ENCODE measurements at regions not wholly inside any gene's neighbourhood (a gene's known extent, or its start where the extent isn't known, plus 50 kb on each side); places are given as distances from the start of the nearest gene placed in this dataset.

DNA sequence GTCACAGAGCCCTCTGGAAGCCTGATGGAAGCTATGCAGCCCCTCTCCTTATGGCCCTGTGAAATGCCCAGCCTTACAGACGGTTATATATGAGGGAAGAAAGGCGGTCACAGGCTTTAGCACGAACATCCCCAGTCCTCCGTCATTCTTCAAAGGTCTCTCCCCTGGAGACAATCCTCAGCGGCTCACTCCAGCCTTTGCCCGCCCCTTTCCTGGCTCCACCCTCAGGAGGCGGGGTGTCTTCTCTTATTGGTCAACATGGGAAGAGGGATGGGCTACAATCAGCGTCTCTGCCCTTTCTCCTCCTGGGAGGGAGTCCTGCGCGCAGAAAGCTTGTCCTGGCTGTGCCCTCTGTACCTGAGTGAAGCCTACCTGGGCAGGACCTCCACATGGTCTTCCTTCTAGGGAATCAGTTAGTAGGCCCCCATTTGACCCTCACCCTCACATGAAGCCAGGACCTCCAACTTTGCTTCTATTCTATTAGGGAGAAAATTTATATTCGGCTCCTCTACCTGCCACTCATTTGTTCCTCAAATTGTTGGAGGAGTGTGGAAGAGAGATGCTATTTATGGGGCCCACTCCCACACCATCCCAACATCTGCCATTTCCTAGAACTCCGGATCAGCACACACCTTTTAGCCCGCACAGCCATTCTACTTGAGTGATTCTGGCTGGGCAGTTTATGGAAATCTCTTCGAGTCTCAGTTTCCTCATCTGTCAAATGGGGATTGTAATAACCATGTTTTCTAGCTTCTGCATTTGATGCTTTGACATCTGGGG is 112.9 kb upstream of the SLC6A11 start:
- no peak overlapping the region for H3K27ac Mint-ChIP-seq
- H3K4me1 Mint-ChIP-seq (ENCODE audit: low read depth): peaks cover 4% of the 10 kb centered on the region
- H3K9me3 Mint-ChIP-seq (ENCODE audit: low read depth): no peaks in the 10 kb centered on the region
- peak; percentile 37 for DNase-seq (ENCODE audit: low spot score, unreplicated experiment)
- H3K4me3 Mint-ChIP-seq (ENCODE audit: low read depth): no peak overlapping the region
- no peaks in the 10 kb centered on the region for H3K36me3 Mint-ChIP-seq (ENCODE audit: insufficient read depth)
- peaks cover 82% of the 10 kb centered on the region for H3K27me3 Mint-ChIP-seq
- TF ChIP-seq, protein P1, sequence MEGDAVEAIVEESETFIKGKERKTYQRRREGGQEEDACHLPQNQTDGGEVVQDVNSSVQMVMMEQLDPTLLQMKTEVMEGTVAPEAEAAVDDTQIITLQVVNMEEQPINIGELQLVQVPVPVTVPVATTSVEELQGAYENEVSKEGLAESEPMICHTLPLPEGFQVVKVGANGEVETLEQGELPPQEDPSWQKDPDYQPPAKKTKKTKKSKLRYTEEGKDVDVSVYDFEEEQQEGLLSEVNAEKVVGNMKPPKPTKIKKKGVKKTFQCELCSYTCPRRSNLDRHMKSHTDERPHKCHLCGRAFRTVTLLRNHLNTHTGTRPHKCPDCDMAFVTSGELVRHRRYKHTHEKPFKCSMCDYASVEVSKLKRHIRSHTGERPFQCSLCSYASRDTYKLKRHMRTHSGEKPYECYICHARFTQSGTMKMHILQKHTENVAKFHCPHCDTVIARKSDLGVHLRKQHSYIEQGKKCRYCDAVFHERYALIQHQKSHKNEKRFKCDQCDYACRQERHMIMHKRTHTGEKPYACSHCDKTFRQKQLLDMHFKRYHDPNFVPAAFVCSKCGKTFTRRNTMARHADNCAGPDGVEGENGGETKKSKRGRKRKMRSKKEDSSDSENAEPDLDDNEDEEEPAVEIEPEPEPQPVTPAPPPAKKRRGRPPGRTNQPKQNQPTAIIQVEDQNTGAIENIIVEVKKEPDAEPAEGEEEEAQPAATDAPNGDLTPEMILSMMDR (IDR thresholded peaks at IDR 0.05; ENCODE audit: unreplicated experiment): no peak

DNA sequence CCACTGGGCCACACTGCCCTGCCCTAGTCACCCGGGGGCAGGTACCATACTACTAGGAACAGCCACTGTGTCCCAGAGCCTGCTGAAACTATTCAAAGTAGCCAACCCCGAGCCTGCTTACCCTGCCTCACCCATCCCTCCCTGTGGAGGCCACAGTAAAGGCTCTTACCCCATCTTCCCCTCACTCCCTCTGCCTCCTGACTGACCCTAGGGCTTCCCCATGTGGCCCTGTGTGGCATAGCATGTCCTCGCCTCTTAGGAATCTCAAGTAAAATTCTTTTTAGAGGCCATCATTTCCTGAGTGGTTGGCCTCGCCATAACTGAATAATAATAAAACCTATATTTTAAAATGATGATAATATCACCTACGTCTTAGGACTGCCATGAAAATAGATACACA is 112.2 kb upstream of the SLC6A11 start:
- H3K4me1 Mint-ChIP-seq (ENCODE audit: low read depth): peaks cover 4% of the 10 kb centered on the region
- H3K27me3 Mint-ChIP-seq: peaks cover 88% of the 10 kb centered on the region
- H3K36me3 Mint-ChIP-seq (ENCODE audit: insufficient read depth): no peaks in the 10 kb centered on the region
- TF ChIP-seq, protein P1 (IDR thresholded peaks at IDR 0.05; ENCODE audit: unreplicated experiment): peak; percentile 44
- H3K4me3 Mint-ChIP-seq (ENCODE audit: low read depth): no peak overlapping the region
- DNase-seq (ENCODE audit: low spot score, unreplicated experiment): no peak
- H3K27ac Mint-ChIP-seq: no peak overlapping the region
- H3K9me3 Mint-ChIP-seq (ENCODE audit: low read depth): no peaks in the 10 kb centered on the region

DNA sequence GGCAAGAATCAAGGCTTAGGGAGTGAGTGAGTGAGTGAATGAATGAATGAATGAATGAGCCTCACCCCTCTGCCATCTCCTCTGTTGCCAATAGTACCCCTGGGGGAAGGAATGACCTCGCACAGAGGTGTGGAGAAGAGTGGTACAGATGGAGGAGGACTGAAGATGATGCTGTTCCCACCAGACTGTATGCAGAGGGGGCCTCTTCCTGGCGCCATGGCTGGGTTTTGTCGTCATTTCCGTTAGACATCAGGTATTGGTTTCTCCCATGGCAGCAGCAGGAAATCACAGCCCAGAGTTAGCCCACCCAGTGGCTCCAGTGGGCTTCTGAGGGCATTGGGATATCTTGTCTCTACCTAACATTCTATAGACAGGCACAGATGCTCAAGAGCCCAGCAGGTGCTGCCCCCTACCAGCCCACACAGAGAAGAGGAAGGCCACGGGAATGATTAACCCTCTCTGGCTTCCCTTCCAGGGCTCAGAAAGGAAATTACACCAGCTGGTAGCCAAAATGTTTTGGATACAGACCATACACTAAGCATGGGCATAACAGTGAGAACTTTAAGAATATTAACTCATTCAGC is 109.8 kb upstream of the SLC6A11 start:
- Mint-ChIP-seq H3K27ac (no peak overlapping the region), H3K36me3 (ENCODE audit: insufficient read depth) (no peaks in the 10 kb centered on the region), H3K4me3 (ENCODE audit: low read depth) (no peak overlapping the region), H3K4me1 (ENCODE audit: low read depth) (peaks cover 4% of the 10 kb centered on the region), H3K9me3 (ENCODE audit: low read depth) (no peaks in the 10 kb centered on the region), H3K27me3 (peaks cover 92% of the 10 kb centered on the region)
- TF ChIP-seq, protein P1 (IDR thresholded peaks at IDR 0.05; ENCODE audit: unreplicated experiment): peak; percentile 34
- no peak for DNase-seq (ENCODE audit: low spot score, unreplicated experiment)

DNA sequence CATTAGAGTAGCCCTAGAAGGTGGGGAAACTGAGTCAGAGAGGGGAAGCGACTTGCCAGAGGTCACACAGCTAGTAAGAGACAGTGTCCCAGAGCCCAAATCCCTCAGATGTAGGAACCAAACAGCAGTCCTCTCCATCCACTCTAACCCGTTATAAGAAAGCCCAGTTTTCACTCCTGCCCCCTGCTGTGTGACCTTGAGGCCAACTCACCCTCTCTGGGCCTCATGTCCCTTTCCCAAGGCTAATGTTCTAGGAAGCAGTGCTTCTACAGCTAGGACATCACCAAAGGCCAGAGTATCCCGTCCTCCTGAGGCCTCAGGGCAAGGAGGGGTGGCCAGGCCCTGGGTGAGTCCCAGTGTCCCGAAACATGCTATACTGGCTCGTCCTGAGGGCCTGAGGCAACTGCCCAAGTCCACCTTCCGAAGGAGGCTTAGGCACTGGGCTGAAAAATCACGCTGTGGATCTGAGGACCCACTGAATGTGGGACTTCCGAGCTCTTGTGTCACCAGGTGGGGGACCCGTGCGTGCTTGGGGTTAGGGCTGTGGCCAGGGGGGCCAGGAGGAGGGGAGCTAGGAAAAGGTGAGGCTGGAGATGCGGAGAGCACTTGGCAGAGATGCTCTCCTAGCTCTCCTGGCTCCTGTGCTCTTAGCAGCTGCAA is 109.2 kb upstream of the SLC6A11 start:
- peaks cover 4% of the 10 kb centered on the region for H3K4me1 Mint-ChIP-seq (ENCODE audit: low read depth)
- H3K4me3 Mint-ChIP-seq (ENCODE audit: low read depth): peak overlapping the region; percentile 59
- no peak for DNase-seq (ENCODE audit: low spot score, unreplicated experiment)
- TF ChIP-seq, protein P1 (IDR thresholded peaks at IDR 0.05; ENCODE audit: unreplicated experiment): no peak
- no peaks in the 10 kb centered on the region for H3K9me3 Mint-ChIP-seq (ENCODE audit: low read depth)
- H3K36me3 Mint-ChIP-seq (ENCODE audit: insufficient read depth): no peaks in the 10 kb centered on the region
- no peak overlapping the region for H3K27ac Mint-ChIP-seq
- peaks cover 92% of the 10 kb centered on the region for H3K27me3 Mint-ChIP-seq

DNA sequence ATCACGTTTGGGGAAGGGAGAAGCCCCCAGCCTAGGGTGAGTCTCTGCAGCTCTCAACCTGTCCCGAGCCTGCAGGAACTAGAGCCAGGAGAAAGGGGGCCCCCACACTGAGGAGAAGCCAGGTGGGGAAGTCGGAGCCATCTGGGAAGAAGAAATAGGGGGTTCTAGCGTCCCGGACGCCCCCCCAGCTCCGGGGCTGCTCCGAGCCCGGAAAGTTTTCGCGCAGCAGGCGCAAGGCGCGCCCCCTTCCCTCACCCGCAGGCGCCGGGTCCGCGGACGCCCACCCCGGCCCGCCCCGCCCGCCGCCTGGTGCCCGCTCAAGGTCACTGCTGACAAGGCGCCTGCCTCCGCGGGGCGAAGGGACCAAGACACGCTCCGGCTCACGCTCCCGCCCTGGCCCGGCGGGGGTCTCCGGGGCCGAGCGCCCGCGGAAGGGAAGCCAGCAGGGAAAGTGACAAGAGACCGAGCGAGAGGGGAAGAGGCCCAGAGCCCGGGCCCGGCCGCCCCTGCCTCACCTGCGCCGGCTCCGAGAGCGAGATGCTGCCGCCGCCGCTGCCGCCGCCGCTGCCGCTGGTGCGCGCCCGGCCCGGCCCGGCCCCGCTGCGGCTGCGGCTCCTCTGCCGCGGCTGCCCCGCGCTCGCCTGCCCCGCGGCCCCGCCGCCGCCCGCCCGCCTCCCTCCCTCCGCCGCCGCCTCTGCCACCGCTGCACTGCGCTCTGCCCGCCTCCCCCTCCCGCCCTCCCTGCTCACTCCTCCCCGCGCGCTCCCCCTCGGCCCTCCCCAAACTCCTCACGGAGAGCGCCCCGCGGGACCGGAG is 108.4 kb upstream of the SLC6A11 start:
- DNase-seq (ENCODE audit: low spot score, unreplicated experiment): peak; percentile 44
- Mint-ChIP-seq H3K9me3 (ENCODE audit: low read depth) (no peaks in the 10 kb centered on the region), H3K36me3 (ENCODE audit: insufficient read depth) (no peaks in the 10 kb centered on the region), H3K27ac (no peak overlapping the region), H3K4me3 (ENCODE audit: low read depth) (peak overlapping the region; percentile 59), H3K27me3 (peaks cover 92% of the 10 kb centered on the region), H3K4me1 (ENCODE audit: low read depth) (peaks cover 4% of the 10 kb centered on the region)
- TF ChIP-seq, protein P1 (IDR thresholded peaks at IDR 0.05; ENCODE audit: unreplicated experiment): peak; percentile 54
